ENCODE measurements at regions not wholly inside any gene's neighbourhood (a gene's known extent, or its start where the extent isn't known, plus 50 kb on each side); places are given as distances from the start of the nearest gene placed in this dataset.

GRCh38 chr4:129821963-129822362 is 726.0 kb downstream of the C4orf33 start:
- TF ChIP-seq GATA2 (IDR thresholded peaks at IDR 0.05; ENCODE audit: low read depth, low read length) = no peak
- TF ChIP-seq GATA3 (IDR thresholded peaks at IDR 0.05; ENCODE audit: low read depth, low read length) = no peak
